Right lobe of liver (tissue), 4 donors: ENCODE measurements at regions not wholly inside any gene's neighbourhood (a gene's known extent, or its start where the extent isn't known, plus 50 kb on each side); places are given as distances from the start of the nearest gene placed in this dataset.

Source experiments
- POLR2A ChIP-seq: fragments of 450-650 bp; IDR thresholded peaks from one replicate; pipeline ENCODE4 v1.6.1; 2017; ENCODE audit warnings: antibody characterized with exemption, mild to moderate bottlenecking
- TF ChIP-seq, protein P1 (sequence below), 4 donors: fragments of 200-600 bp in 3 of 4; fragments of 450-650 bp in 1 of 4; IDR thresholded peaks; one replicate each; pipeline versions ENCODE4 v1.5.1 to v1.8.0; 2016 to 2022; ENCODE audit warnings: antibody characterized with exemption in 4 of 4, mild to moderate bottlenecking in 2 of 4
- donor health status: DM: no; HTN: no; CAD: no.
- donor health status: DM: no; HTN: no; CAD: no.
- donor health status: DM: no; HTN: yes; CAD: no.

- TF ChIP-seq, protein P1, sequence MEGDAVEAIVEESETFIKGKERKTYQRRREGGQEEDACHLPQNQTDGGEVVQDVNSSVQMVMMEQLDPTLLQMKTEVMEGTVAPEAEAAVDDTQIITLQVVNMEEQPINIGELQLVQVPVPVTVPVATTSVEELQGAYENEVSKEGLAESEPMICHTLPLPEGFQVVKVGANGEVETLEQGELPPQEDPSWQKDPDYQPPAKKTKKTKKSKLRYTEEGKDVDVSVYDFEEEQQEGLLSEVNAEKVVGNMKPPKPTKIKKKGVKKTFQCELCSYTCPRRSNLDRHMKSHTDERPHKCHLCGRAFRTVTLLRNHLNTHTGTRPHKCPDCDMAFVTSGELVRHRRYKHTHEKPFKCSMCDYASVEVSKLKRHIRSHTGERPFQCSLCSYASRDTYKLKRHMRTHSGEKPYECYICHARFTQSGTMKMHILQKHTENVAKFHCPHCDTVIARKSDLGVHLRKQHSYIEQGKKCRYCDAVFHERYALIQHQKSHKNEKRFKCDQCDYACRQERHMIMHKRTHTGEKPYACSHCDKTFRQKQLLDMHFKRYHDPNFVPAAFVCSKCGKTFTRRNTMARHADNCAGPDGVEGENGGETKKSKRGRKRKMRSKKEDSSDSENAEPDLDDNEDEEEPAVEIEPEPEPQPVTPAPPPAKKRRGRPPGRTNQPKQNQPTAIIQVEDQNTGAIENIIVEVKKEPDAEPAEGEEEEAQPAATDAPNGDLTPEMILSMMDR (IDR thresholded peaks at IDR 0.05): no peak
- no peak for TF ChIP-seq POLR2A
Measured at GRCh38 chr16:58958749-58959148, 224.6 kb upstream of the GOT2 start.
